Left colon (tissue), 2 donors: ENCODE measurements at regions not wholly inside any gene's neighbourhood (a gene's known extent, or its start where the extent isn't known, plus 50 kb on each side); places are given as distances from the start of the nearest gene placed in this dataset.
"Not testable (repeated sequence)": the region's sequence is repeated elsewhere in the genome, so short reads cannot be mapped to it uniquely, and the experiment has no call there.

Experiments used
- ATAC-seq: fragments of 200-7000 bp; cut with Tn5 transposase; one replicate; pipeline ENCODE4 v1.9.1; 2020; ENCODE audit warnings: mild to moderate bottlenecking, moderate library complexity
- DNase-seq, 2 donors: peaks; one replicate each; pipeline ENCODE4 v3.0.0-alpha.2; 2020
- intact Hi-C, 2 donors: fragments of 100-400 bp; cut with DNase I in 1 of 2; cut with micrococcal nuclease in 1 of 2; formaldehyde crosslinking; loops; one replicate each; pipeline versions ENCODE4 v1.11.2 to v1.14.0; 2022; cut with DNase I, micrococcal nuclease
- donor health status: DM: no; HTN: no; CAD: no.
- donor health status: DM: yes; HTN: yes; CAD: no.

- ATAC-seq (no peak), DNase-seq (no peak)
- intact Hi-C loops = no loop called here
These were observed 295.8 kb downstream of the MAGEB5 start for GRCh38 chrX:26511589-26512363.

- intact Hi-C loops = no loop called here
- DNase-seq (no peak), ATAC-seq (no peak)
These were observed 255.0 kb downstream of the MAGEB5 start for GRCh38 chrX:26470941-26471340.

- no peak for ATAC-seq
- intact Hi-C loops = no loop called here
- no peak for DNase-seq
These were observed 250.4 kb downstream of the MAGEB5 start for GRCh38 chrX:26466387-26466786.

GRCh38 chrX:26445288-26445687 lies 229.3 kb downstream of the MAGEB5 start:
- intact Hi-C loops = no loop called here
- ATAC-seq (no peak), DNase-seq (no peak)

- intact Hi-C loops, DNase-seq: not testable (repeated sequence)
These were observed 228.4 kb downstream of the MAGEB5 start for GRCh38 chrX:26444417-26444816.

GRCh38 chrX:26442340-26442739 lies 226.4 kb downstream of the MAGEB5 start:
- DNase-seq = no peak

More at GRCh38 chrX:26444417-26444816, 228.4 kb downstream of the MAGEB5 start:
- ATAC-seq = not testable (repeated sequence)

GRCh38 chrX:26414534-26414933 lies 198.6 kb downstream of the MAGEB5 start:
- DNase-seq (no peak), ATAC-seq (no peak)
- intact Hi-C loops = no loop called here

More at GRCh38 chrX:26442340-26442739, 226.4 kb downstream of the MAGEB5 start:
- intact Hi-C loops = no loop called here
- ATAC-seq = no peak

GRCh38 chrX:26411045-26411444 lies 195.1 kb downstream of the MAGEB5 start:
- DNase-seq (no peak), ATAC-seq (no peak)
- intact Hi-C loops = no loop called here

- no peak for DNase-seq
- intact Hi-C loops = no loop called here
- no peak for ATAC-seq
These were observed 193.7 kb downstream of the MAGEB5 start for GRCh38 chrX:26409636-26410035.

- ATAC-seq (no peak), DNase-seq (no peak)
- intact Hi-C loops = no loop called here
These were observed 171.9 kb downstream of the MAGEB5 start for GRCh38 chrX:26387906-26388305.

GRCh38 chrX:26376037-26376708 lies 160.2 kb downstream of the MAGEB5 start:
- ATAC-seq = no peak

GRCh38 chrX:26375346-26375745 lies 159.4 kb downstream of the MAGEB5 start:
- intact Hi-C loops = no loop called here
- DNase-seq = no peak
- ATAC-seq = no peak

More at GRCh38 chrX:26376037-26376708, 160.2 kb downstream of the MAGEB5 start:
- intact Hi-C loops = no loop called here
- no peak for DNase-seq

- DNase-seq (no peak), ATAC-seq (no peak)
- intact Hi-C loops = no loop called here
These were observed 157.9 kb downstream of the MAGEB5 start for GRCh38 chrX:26373829-26374228.

- DNase-seq (no peak), ATAC-seq (no peak)
- intact Hi-C loops = no loop called here
These were observed 137.0 kb downstream of the MAGEB5 start for GRCh38 chrX:26352891-26353430.

- no peak for ATAC-seq
- DNase-seq = no peak
- intact Hi-C loops = no loop called here
These were observed 131.2 kb downstream of the MAGEB5 start for GRCh38 chrX:26347171-26347570.

GRCh38 chrX:26334232-26334631 lies 118.3 kb downstream of the MAGEB5 start:
- intact Hi-C loops = no loop called here
- DNase-seq = no peak
- no peak for ATAC-seq

- no peak for DNase-seq
- intact Hi-C loops = no loop called here
- no peak for ATAC-seq
These were observed 112.8 kb downstream of the MAGEB5 start for GRCh38 chrX:26328608-26329319.

GRCh38 chrX:26309262-26309661 lies 93.3 kb downstream of the MAGEB5 start:
- intact Hi-C loops = no loop called here
- ATAC-seq (no peak), DNase-seq (no peak)

GRCh38 chrX:26295425-26295824 lies 79.5 kb downstream of the MAGEB5 start:
- intact Hi-C loops = no loop called here
- ATAC-seq = no peak
- DNase-seq = no peak

GRCh38 chrX:26286836-26287235 lies 70.9 kb downstream of the MAGEB5 start:
- intact Hi-C loops = no loop called here
- DNase-seq (no peak), ATAC-seq (no peak)
